Right lobe of liver (tissue), 4 donors: ENCODE measurements at regions not wholly inside any gene's neighbourhood (a gene's known extent, or its start where the extent isn't known, plus 50 kb on each side); places are given as distances from the start of the nearest gene placed in this dataset.

Source experiments
- CTCF ChIP-seq, 4 donors: fragments of 200-600 bp in 3 of 4; fragments of 450-650 bp in 1 of 4; IDR thresholded peaks; one replicate each; pipeline versions ENCODE4 v1.5.1 to v1.8.0; 2016 to 2022; ENCODE audit warnings: antibody characterized with exemption in 4 of 4, mild to moderate bottlenecking in 2 of 4
- POLR2A ChIP-seq: fragments of 450-650 bp; IDR thresholded peaks from one replicate; pipeline ENCODE4 v1.6.1; 2017; ENCODE audit warnings: antibody characterized with exemption, mild to moderate bottlenecking
- donor health status: DM: no; HTN: no; CAD: no.
- donor health status: DM: no; HTN: no; CAD: no.
- donor health status: DM: no; HTN: yes; CAD: no.

GRCh38 chr16:65388592-65388991 is 266.7 kb upstream of the CDH11 start:
- no peak for TF ChIP-seq CTCF (IDR thresholded peaks at IDR 0.05)
- TF ChIP-seq POLR2A = no peak
